HepG2 (cell line): ENCODE measurements at regions not wholly inside any gene's neighbourhood (a gene's known extent, or its start where the extent isn't known, plus 50 kb on each side); places are given as distances from the start of the nearest gene placed in this dataset.

Experiments used
- MAFF ChIP-seq: IDR thresholded peaks from 2 replicates; pipeline ENCODE4 v1.6.1; 2011; ENCODE audit warnings: low read depth, low read length, improper control_type of control experiment
- RBFOX2 ChIP-seq: fragments of 200-400 bp; formaldehyde crosslinking; IDR thresholded peaks from 2 replicates; pipeline ENCODE4 v1.6.1; 2017; ENCODE audit warnings: low read depth, mild to moderate bottlenecking, low read length
- ZZZ3 ChIP-seq: sonication (generic); formaldehyde crosslinking; IDR thresholded peaks from 2 replicates; pipeline ENCODE4 v1.4.0; 2020; ENCODE audit warnings: missing genetic modification reagents, mild to moderate bottlenecking, borderline replicate concordance

- no peak for TF ChIP-seq ZZZ3 (CRISPR knock-in tag)
- TF ChIP-seq RBFOX2: no peak
- no peak for TF ChIP-seq MAFF
These were observed 92.1 kb upstream of the EFEMP1 start for GRCh38 chr2:56015711-56016115.
